Breast epithelium (tissue), 4 donors: ENCODE measurements at regions not wholly inside any gene's neighbourhood (a gene's known extent, or its start where the extent isn't known, plus 50 kb on each side); places are given as distances from the start of the nearest gene placed in this dataset.

Experiments used
- DNase-seq, 2 donors: peaks; one replicate each; pipeline ENCODE4 v3.0.0-alpha.2; 2019; ENCODE audit warnings: low spot score in 2 of 2
- H3K27ac ChIP-seq, 2 donors: fragments of 200-600 bp; sonication (generic) in 1 of 2; one replicate each; pipeline ENCODE4 v1.5.1; 2016 to 2019; ENCODE audit warnings: mild to moderate bottlenecking in 1 of 2
- H3K27me3 ChIP-seq, 2 donors: fragments of 200-600 bp; sonication (generic) in 1 of 2; one replicate each; pipeline versions ENCODE4 v1.5.1 to v1.6.0; 2017 to 2019; ENCODE audit warnings: control low read depth in 1 of 2, mild to moderate bottlenecking in 1 of 2
- H3K36me3 ChIP-seq: fragments of 200-600 bp; one replicate; pipeline ENCODE4 v1.5.1; 2019
- H3K4me1 ChIP-seq, 2 donors: fragments of 200-600 bp; sonication (generic); one replicate each; pipeline ENCODE4 v1.5.1; 2016 to 2019; ENCODE audit warnings: control low read depth in 1 of 2
- H3K4me3 ChIP-seq, 3 donors: fragments of 200-600 bp; sonication (generic); 1 replicate in 2 of 3; 2 replicates in 1 of 3; pipeline ENCODE4 v1.5.1; 2016 to 2019; ENCODE audit warnings: mild to moderate bottlenecking in 3 of 3, moderate library complexity in 2 of 3
- H3K9me3 ChIP-seq, 2 donors: fragments of 200-600 bp; sonication (generic) in 1 of 2; one replicate each; pipeline ENCODE4 v1.5.1; 2016 to 2019; ENCODE audit warnings: control low read depth in 1 of 2
- POLR2A ChIP-seq: fragments of 450-650 bp; IDR thresholded peaks from one replicate; pipeline ENCODE4 v1.6.1; 2016; ENCODE audit warnings: antibody characterized with exemption, mild to moderate bottlenecking, moderate library complexity
- POLR2AphosphoS5 ChIP-seq, 3 donors: sonication (generic); formaldehyde crosslinking; IDR thresholded peaks; one replicate each; pipeline ENCODE4 v1.6.1; 2017; ENCODE audit warnings: antibody characterized with exemption in 3 of 3
- intact Hi-C: fragments of 100-400 bp; cut with DNase I; formaldehyde crosslinking; loops from one replicate; pipeline ENCODE4 v1.15.1; 2023; ENCODE audit warnings: low total_unique reads
- TF ChIP-seq, protein P1 (sequence below), 3 donors: fragments of 450-650 bp; IDR thresholded peaks; one replicate each; pipeline ENCODE4 v1.5.1; 2016 to 2017; ENCODE audit warnings: antibody characterized with exemption in 3 of 3, mild to moderate bottlenecking in 3 of 3, moderate library complexity in 3 of 3

DNA sequence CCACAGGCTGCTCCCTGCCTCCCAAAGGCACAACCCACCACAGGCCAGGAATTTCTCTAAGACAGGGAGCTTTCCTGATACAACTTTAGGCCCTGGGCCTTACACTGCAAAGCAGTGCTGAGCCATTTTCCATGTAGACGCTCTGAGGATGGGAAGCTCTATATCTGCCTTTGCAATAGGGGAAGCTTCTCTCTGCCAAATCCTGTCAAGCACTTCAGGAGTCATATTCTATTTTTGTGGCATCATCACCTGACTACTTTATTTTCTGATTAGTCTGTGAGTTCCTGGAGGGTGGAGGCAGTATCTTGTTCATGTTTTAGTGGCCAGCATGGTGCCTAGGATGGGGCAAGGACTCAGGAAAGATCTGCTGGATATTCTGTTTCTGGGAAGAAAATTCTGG is 382.0 kb downstream of the ZNF536 start:
- no peak overlapping the region for H3K4me3 ChIP-seq
- intact Hi-C loops = no loop called here
- no peak overlapping the region for H3K27ac ChIP-seq
- TF ChIP-seq POLR2A = no peak
- no peak for TF ChIP-seq POLR2AphosphoS5 (IDR thresholded peaks at IDR 0.05)
- TF ChIP-seq, protein P1, sequence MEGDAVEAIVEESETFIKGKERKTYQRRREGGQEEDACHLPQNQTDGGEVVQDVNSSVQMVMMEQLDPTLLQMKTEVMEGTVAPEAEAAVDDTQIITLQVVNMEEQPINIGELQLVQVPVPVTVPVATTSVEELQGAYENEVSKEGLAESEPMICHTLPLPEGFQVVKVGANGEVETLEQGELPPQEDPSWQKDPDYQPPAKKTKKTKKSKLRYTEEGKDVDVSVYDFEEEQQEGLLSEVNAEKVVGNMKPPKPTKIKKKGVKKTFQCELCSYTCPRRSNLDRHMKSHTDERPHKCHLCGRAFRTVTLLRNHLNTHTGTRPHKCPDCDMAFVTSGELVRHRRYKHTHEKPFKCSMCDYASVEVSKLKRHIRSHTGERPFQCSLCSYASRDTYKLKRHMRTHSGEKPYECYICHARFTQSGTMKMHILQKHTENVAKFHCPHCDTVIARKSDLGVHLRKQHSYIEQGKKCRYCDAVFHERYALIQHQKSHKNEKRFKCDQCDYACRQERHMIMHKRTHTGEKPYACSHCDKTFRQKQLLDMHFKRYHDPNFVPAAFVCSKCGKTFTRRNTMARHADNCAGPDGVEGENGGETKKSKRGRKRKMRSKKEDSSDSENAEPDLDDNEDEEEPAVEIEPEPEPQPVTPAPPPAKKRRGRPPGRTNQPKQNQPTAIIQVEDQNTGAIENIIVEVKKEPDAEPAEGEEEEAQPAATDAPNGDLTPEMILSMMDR (IDR thresholded peaks at IDR 0.05) = no peak
- H3K27me3 ChIP-seq = no peaks in the 10 kb centered on the region
- H3K4me1 ChIP-seq = no peaks in the 10 kb centered on the region
- DNase-seq = no peak
- no peaks in the 10 kb centered on the region for H3K36me3 ChIP-seq
- H3K9me3 ChIP-seq = peaks cover 11 to 15% of the 10 kb centered on the region in 2 donors

DNA sequence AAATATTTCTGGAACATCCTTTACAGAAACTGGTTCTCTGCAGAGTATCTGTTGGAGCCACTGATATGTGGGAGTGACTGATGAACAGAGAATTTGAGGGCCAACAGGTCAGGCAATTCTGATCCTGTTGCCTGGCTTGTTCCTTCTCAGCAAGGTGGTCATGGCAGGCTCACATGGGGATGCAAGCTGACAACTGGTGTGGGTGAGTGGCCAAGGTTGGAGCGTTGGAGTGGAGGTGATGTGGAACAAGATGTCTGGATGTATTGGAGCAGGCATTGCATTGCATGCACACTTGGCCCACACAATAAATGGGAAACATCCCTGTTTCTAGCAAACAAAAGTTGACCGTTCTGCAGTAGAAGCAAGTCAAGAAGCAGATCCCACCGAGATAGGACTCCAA is 380.7 kb downstream of the ZNF536 start:
- Histone ChIP-seq H3K4me1 (no peaks in the 10 kb centered on the region), H3K36me3 (no peaks in the 10 kb centered on the region), H3K4me3 (no peak overlapping the region), H3K27ac (no peak overlapping the region), H3K27me3 (no peaks in the 10 kb centered on the region), H3K9me3 (peaks cover 11 to 16% of the 10 kb centered on the region in 2 donors)
- TF ChIP-seq, protein P1 (IDR thresholded peaks at IDR 0.05) = no peak
- TF ChIP-seq POLR2AphosphoS5 (IDR thresholded peaks at IDR 0.05) = no peak
- no peak for TF ChIP-seq POLR2A
- intact Hi-C loops = no loop called here
- no peak for DNase-seq

DNA sequence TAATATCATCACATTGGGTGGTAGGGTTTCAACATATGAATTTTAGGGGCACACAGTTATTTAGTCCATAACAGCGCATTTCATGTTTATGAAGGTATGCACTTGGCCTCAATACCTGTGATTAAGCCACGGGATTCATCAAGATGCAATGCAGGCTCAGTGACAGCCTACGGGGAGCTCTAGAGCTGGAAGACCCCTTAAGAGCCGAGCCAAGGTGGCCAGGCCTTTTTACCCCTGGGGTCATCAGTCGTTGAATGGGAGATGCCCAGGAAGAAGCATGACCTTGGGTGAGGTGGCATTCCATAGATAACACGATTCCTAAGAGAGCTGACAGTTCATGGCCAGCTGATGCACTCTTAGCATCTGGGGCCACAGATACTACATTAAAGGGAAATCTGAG is 380.0 kb downstream of the ZNF536 start:
- peaks cover 11 to 16% of the 10 kb centered on the region in 2 donors for H3K9me3 ChIP-seq
- no peaks in the 10 kb centered on the region for H3K36me3 ChIP-seq
- TF ChIP-seq POLR2AphosphoS5 (IDR thresholded peaks at IDR 0.05) (no peak), POLR2A (no peak)
- TF ChIP-seq, protein P1 (IDR thresholded peaks at IDR 0.05) = no peak
- H3K27me3 ChIP-seq = no peaks in the 10 kb centered on the region
- intact Hi-C loops = no loop called here
- no peak for DNase-seq
- H3K4me3 ChIP-seq = no peak overlapping the region
- H3K27ac ChIP-seq = no peak overlapping the region
- no peaks in the 10 kb centered on the region for H3K4me1 ChIP-seq

DNA sequence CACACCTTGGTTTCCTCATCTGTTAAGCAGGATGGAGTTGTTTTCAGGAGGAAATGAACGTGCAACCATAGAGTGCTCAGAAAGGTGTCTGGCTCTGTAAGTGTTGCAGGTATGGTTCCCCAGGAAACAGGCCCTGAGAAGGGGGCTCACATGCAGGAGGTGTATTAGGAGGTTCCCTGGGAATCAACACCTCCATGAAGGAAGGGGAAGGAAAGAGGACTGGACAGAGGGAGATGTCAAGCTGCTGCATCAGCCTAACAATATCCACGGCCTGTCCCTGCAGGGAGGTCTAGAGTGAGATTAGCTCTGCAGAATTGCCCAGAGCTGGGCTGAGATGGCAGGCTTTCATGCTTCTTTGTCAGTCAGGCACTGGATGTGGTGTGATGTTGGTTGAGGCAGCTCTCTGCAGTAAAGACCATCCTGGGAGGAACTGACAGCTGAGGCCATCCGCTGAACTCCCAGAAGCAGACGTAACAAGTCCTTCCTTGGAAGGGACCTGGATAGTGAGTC is 373.3 kb downstream of the ZNF536 start:
- DNase-seq = no peak
- H3K27ac ChIP-seq = no peak overlapping the region
- no peaks in the 10 kb centered on the region for H3K36me3 ChIP-seq
- intact Hi-C loops = no loop called here
- H3K4me1 ChIP-seq = no peaks in the 10 kb centered on the region
- peaks cover 11 to 15% of the 10 kb centered on the region in 2 donors for H3K9me3 ChIP-seq
- H3K27me3 ChIP-seq = peaks cover 0 to 5% of the 10 kb centered on the region in 2 donors
- TF ChIP-seq POLR2AphosphoS5 (IDR thresholded peaks at IDR 0.05) (no peak), POLR2A (no peak)
- TF ChIP-seq, protein P1 (IDR thresholded peaks at IDR 0.05) = no peak
- no peak overlapping the region for H3K4me3 ChIP-seq

DNA sequence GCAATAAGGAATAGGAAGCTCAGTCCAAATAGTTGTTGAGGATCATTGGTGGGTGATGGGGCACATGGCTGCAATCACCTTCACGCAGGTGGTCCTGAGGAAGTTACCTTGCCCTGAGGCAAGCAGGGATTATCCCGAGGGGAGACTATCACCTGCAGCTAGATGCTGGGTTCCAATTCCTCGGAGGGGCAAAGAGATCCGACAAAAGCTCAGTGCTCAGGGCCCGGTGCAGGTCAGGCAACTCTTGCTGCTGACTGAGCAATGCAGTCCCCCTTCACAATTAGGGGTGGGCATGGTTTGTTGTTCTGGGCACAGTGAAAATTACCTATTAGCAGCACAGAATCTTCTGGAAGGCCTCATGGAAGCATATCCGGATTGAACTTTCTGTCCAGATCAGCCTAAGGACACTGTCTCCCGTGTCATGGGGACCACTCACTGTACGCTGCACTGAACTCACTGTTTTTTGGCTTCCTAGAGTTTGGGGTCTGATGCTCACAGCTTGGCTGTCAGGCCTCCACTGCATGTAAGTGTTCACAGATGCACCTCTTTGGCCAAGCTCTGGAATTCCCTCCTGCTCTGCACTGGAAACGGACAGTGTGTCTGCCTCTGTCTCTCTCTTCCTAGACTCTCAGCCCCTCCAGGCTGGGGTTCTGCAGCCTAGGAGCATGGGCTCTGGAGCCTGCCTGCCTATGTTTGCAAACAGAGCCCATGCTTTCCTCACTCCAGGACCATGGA is 372.7 kb downstream of the ZNF536 start:
- no peak overlapping the region for H3K27ac ChIP-seq
- no peak overlapping the region for H3K4me3 ChIP-seq
- no peaks in the 10 kb centered on the region for H3K4me1 ChIP-seq
- no peak for TF ChIP-seq POLR2A
- TF ChIP-seq, protein P1 (IDR thresholded peaks at IDR 0.05) = no peak
- no peak for TF ChIP-seq POLR2AphosphoS5 (IDR thresholded peaks at IDR 0.05)
- no peak for DNase-seq
- no peaks in the 10 kb centered on the region for H3K36me3 ChIP-seq
- H3K27me3 ChIP-seq = peaks cover 0 to 5% of the 10 kb centered on the region in 2 donors
- peaks cover 5 to 8% of the 10 kb centered on the region in 2 donors for H3K9me3 ChIP-seq
- intact Hi-C loops = no loop called here
